OCI-LY7 (cell line): ENCODE measurements at regions not wholly inside any gene's neighbourhood (a gene's known extent, or its start where the extent isn't known, plus 50 kb on each side); places are given as distances from the start of the nearest gene placed in this dataset.

Source experiments
- BruUV-seq: library from RNA; stranded (reverse); fragments of 400-500 nt; replicated peaks from 2 replicates; lab custom pipeline; 2021; lab: Mats Ljungman, UMichigan
- CTCF ChIA-PET: fragments of 300-600 bp; sonication (Branson Sonifier 250); formaldehyde crosslinking; loops from one replicate; lab custom pipeline; 2022; ENCODE audit warnings: antibody characterized with exemption; ENCODE audit not compliant: unreplicated experiment; lab: Charles Lee
- POLR2A ChIA-PET: fragments of 300-600 bp; sonication (Branson Sonifier 250); formaldehyde crosslinking; loops from one replicate; lab custom pipeline; 2022; ENCODE audit warnings: antibody characterized with exemption; lab: Charles Lee
- DNase-seq: peaks from one replicate; pipeline ENCODE4 v3.0.0-alpha.2; 2015; ENCODE audit warnings: low spot score
- H2AFZ ChIP-seq: fragments of 200-600 bp; sonication (generic), shearing (Covaris generic); 2 replicates; pipeline ENCODE4 v1.6.1; 2014; ENCODE audit warnings: mild to moderate bottlenecking, antibody characterized with exemption, low read length, moderate library complexity
- H3K27ac ChIP-seq: fragments of 200-600 bp; sonication (generic); 2 replicates; pipeline ENCODE4 v1.5.1; 2014; ENCODE audit warnings: mixed run types, low read depth, mild to moderate bottlenecking, moderate library complexity, low read length, inconsistent platforms; ENCODE audit not compliant: poor library complexity, severe bottlenecking
- H3K36me3 ChIP-seq: fragments of 200-600 bp; sonication (generic); 2 replicates; pipeline ENCODE4 v1.6.1; 2014; ENCODE audit warnings: mild to moderate bottlenecking, antibody characterized with exemption, low read length, moderate library complexity, mixed read lengths; ENCODE audit not compliant: insufficient read depth
- H3K4me1 ChIP-seq: fragments of 200-600 bp; sonication (generic); 2 replicates; pipeline ENCODE4 v1.5.1; 2014; ENCODE audit warnings: mild to moderate bottlenecking, low read length; ENCODE audit not compliant: insufficient read depth, poor library complexity, severe bottlenecking
- H3K4me2 ChIP-seq: fragments of 200-600 bp; sonication (generic); 2 replicates; pipeline ENCODE4 v1.6.1; 2014; ENCODE audit warnings: mild to moderate bottlenecking, low read length
- H3K4me3 ChIP-seq: fragments of 200-600 bp; sonication (generic); 2 replicates; pipeline ENCODE4 v1.5.1; 2014; ENCODE audit warnings: mild to moderate bottlenecking, low read depth, low read length; ENCODE audit not compliant: poor library complexity, severe bottlenecking
- H3K79me2 ChIP-seq: fragments of 200-600 bp; sonication (generic); 2 replicates; pipeline ENCODE4 v1.6.1; 2016; ENCODE audit warnings: low read depth, mild to moderate bottlenecking, low read length, moderate library complexity, mixed read lengths; ENCODE audit not compliant: insufficient read depth
- H3K9me2 ChIP-seq: fragments of 200-600 bp; sonication (generic); 2 replicates; pipeline ENCODE4 v1.6.1; 2016; ENCODE audit warnings: mild to moderate bottlenecking, low read length, mixed read lengths; ENCODE audit not compliant: insufficient read depth
- H3K9me3 ChIP-seq: fragments of 200-600 bp; sonication (generic); 2 replicates; pipeline ENCODE4 v1.6.1; 2014; ENCODE audit warnings: mild to moderate bottlenecking, mixed run types, low read length, mixed read lengths
- H4K20me1 ChIP-seq: fragments of 200-600 bp; sonication (generic); 2 replicates; pipeline ENCODE4 v1.6.1; 2014; ENCODE audit warnings: mild to moderate bottlenecking, antibody characterized with exemption, low read length, moderate library complexity, mixed read lengths; ENCODE audit not compliant: insufficient read depth
- EZH2phosphoT487 ChIP-seq: fragments of 200-600 bp; sonication (generic); IDR thresholded peaks from 2 replicates; pipeline ENCODE4 v1.6.1; 2018; ENCODE audit warnings: low read depth, borderline replicate concordance, mild to moderate bottlenecking, mixed run types, antibody characterized with exemption, low read length, moderate library complexity, mixed read lengths
- intact Hi-C: fragments of 100-400 bp; cut with micrococcal nuclease; formaldehyde crosslinking; loops from one replicate; pipeline ENCODE4 v1.10.0; 2022; ENCODE audit not compliant: unreplicated experiment
- TF ChIP-seq, protein P1 (sequence below): fragments of 200-600 bp; sonication (generic); conservative IDR thresholded peaks from 2 replicates; pipeline ENCODE4 v1.5.1; 2014; ENCODE audit warnings: mild to moderate bottlenecking, antibody characterized with exemption, low read length, moderate library complexity, mixed read lengths

DNA sequence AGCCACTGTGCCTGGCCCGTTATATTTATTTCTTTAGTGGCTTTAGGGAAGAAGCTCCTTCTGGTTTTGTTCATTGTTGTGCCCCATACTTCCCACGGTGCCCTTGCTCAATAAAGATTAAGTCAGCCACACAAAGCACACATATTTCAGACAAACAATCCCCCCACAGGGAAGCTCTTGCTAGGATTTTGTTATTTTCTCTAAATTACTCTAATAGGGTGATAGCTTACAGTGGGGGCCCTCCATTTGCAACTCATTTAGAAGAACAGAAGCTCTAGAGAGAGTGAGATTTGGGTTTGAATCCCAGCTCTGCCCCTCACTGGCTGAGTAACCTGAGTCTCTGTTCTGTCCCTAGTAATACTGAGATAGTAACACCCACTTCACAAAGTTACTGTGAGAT lies 499.9 kb downstream of the GRIN2A start:
- intact Hi-C loops = no loop called here
- ChIA-PET CTCF (no interaction called here), POLR2A (no interaction called here)
- H3K27ac ChIP-seq = no peak overlapping the region
- H3K79me2 ChIP-seq = no peaks in the 10 kb centered on the region
- DNase-seq = no peak
- no peaks in the 10 kb centered on the region for H3K36me3 ChIP-seq
- H3K4me1 ChIP-seq = no peaks in the 10 kb centered on the region
- H2AFZ ChIP-seq = no peak overlapping the region
- H3K9me2 ChIP-seq = no peaks in the 10 kb centered on the region
- no peak overlapping the region for H3K4me2 ChIP-seq
- H3K4me3 ChIP-seq = no peak overlapping the region
- H4K20me1 ChIP-seq = no peaks in the 10 kb centered on the region
- TF ChIP-seq EZH2phosphoT487 = no peak
- TF ChIP-seq, protein P1, sequence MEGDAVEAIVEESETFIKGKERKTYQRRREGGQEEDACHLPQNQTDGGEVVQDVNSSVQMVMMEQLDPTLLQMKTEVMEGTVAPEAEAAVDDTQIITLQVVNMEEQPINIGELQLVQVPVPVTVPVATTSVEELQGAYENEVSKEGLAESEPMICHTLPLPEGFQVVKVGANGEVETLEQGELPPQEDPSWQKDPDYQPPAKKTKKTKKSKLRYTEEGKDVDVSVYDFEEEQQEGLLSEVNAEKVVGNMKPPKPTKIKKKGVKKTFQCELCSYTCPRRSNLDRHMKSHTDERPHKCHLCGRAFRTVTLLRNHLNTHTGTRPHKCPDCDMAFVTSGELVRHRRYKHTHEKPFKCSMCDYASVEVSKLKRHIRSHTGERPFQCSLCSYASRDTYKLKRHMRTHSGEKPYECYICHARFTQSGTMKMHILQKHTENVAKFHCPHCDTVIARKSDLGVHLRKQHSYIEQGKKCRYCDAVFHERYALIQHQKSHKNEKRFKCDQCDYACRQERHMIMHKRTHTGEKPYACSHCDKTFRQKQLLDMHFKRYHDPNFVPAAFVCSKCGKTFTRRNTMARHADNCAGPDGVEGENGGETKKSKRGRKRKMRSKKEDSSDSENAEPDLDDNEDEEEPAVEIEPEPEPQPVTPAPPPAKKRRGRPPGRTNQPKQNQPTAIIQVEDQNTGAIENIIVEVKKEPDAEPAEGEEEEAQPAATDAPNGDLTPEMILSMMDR = no peak
- 0 out of 2 replicates have a peak, but pooled peaks cover 5% of the 10 kb centered on the region for H3K9me3 ChIP-seq
- no TSS peak for BruUV-seq

DNA sequence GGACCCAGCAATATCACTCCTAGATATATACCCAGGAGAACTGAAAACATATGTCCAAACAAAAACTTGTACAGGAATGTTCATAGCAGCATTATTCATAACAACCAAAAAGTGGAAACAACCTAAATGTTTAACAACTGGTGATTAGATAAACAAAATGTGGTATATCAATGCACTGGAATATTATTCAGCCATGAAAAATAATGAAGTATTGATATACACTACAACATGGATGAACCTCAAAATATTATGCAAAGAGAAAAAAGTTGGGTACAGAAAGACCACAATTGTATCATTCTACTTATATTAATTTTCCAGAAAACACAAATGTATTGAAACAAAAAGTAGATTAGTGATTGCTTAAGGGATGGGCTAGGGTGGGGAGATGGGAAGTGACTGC lies 498.6 kb downstream of the GRIN2A start:
- H4K20me1 ChIP-seq = no peaks in the 10 kb centered on the region
- POLR2A ChIA-PET = no interaction called here
- H3K4me3 ChIP-seq = no peak overlapping the region
- CTCF ChIA-PET = no interaction called here
- H3K9me2 ChIP-seq = no peaks in the 10 kb centered on the region
- TF ChIP-seq EZH2phosphoT487 = no peak
- TF ChIP-seq, protein P1 = no peak
- no peak overlapping the region for H3K27ac ChIP-seq
- no peaks in the 10 kb centered on the region for H3K4me1 ChIP-seq
- no peak overlapping the region for H3K4me2 ChIP-seq
- no peaks in the 10 kb centered on the region for H3K79me2 ChIP-seq
- no peak overlapping the region for H2AFZ ChIP-seq
- intact Hi-C loops = no loop called here
- H3K36me3 ChIP-seq = no peaks in the 10 kb centered on the region
- 0 out of 2 replicates have a peak, but pooled peaks cover 5% of the 10 kb centered on the region for H3K9me3 ChIP-seq
- no TSS peak for BruUV-seq
- DNase-seq = no peak

DNA sequence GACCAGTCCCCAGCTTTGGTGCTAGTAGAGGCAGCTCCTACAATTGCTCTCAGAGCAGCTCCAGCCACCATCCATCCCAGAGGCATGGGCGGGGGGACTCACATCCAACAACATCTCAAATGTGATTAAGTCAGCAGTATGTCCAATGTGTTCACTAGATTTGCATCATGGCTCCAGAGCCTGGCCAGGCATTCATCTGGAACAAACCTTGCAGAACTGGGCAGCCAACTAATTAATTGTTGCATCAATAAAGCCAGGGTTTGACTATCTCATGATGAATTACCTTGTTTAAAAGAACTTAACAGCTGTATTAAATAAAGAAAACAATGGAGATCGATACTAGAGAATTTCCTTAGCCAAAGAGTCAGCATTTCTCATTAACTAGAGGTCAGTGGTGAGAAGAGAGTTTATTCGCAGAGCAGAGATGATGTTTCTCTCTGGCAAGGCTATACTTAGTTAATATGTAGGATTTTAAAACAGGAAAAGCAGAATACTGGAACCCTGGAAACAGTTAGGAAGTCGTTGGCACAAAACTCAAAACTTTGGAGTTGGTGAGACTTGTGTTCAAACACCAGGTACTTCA lies 494.4 kb downstream of the GRIN2A start:
- Histone ChIP-seq H3K4me2 (no peak overlapping the region), H3K27ac (no peak overlapping the region), H3K4me3 (no peak overlapping the region), H3K4me1 (no peaks in the 10 kb centered on the region), H3K36me3 (no peaks in the 10 kb centered on the region), H3K79me2 (no peaks in the 10 kb centered on the region), H3K9me2 (no peaks in the 10 kb centered on the region), H4K20me1 (no peaks in the 10 kb centered on the region), H2AFZ (no peak overlapping the region), H3K9me3 (0 out of 2 replicates have a peak, but pooled peaks cover 5% of the 10 kb centered on the region)
- intact Hi-C loops = no loop called here
- no TSS peak for BruUV-seq
- ChIA-PET CTCF (no interaction called here), POLR2A (no interaction called here)
- no peak for TF ChIP-seq EZH2phosphoT487
- TF ChIP-seq, protein P1 = no peak
- no peak for DNase-seq
